ENCODE measurements at regions not wholly inside any gene's neighbourhood (a gene's known extent, or its start where the extent isn't known, plus 50 kb on each side); places are given as distances from the start of the nearest gene placed in this dataset.

- TF ChIP-seq FOXK2 (conservative IDR thresholded peaks at IDR 0.05 in 1 of 2, IDR thresholded peaks at IDR 0.05 in 1 of 2; ENCODE audit: low read depth in 2 of 2), result no peak
- no peak for TF ChIP-seq HDGF (IDR thresholded peaks at IDR 0.05)
These were observed 270.5 kb downstream of the TUSC7 start for GRCh38 chr3:116980099-116980498.

All from K562 (cell line).